ENCODE measurements at regions not wholly inside any gene's neighbourhood (a gene's known extent, or its start where the extent isn't known, plus 50 kb on each side); places are given as distances from the start of the nearest gene placed in this dataset.

- no peak for DNase-seq
- 41% methylated on average over 3 of the region's 3 CpGs for WGBS (ENCODE audit: insufficient coverage, low coverage, low lambda C conversion rate, missing lambda C conversion rate)
- no peak overlapping the region for H3K4me3 ChIP-seq
- H3K4me1 ChIP-seq: peaks cover 0 to 7% (median 0%) of the 10 kb centered on the region in 4 donors
- H3K9me3 ChIP-seq: no peaks in the 10 kb centered on the region
- H3K27me3 ChIP-seq: no peaks in the 10 kb centered on the region
- H3K36me3 ChIP-seq: no peaks in the 10 kb centered on the region
- no peak overlapping the region for H3K27ac ChIP-seq
- TF ChIP-seq, protein P1, sequence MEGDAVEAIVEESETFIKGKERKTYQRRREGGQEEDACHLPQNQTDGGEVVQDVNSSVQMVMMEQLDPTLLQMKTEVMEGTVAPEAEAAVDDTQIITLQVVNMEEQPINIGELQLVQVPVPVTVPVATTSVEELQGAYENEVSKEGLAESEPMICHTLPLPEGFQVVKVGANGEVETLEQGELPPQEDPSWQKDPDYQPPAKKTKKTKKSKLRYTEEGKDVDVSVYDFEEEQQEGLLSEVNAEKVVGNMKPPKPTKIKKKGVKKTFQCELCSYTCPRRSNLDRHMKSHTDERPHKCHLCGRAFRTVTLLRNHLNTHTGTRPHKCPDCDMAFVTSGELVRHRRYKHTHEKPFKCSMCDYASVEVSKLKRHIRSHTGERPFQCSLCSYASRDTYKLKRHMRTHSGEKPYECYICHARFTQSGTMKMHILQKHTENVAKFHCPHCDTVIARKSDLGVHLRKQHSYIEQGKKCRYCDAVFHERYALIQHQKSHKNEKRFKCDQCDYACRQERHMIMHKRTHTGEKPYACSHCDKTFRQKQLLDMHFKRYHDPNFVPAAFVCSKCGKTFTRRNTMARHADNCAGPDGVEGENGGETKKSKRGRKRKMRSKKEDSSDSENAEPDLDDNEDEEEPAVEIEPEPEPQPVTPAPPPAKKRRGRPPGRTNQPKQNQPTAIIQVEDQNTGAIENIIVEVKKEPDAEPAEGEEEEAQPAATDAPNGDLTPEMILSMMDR (IDR thresholded peaks at IDR 0.05): no peak
- TF ChIP-seq POLR2A (IDR thresholded peaks at IDR 0.05): no peak
- intact Hi-C loops (cut with DNase I): no loop called here
- ATAC-seq: no peak
Measured at GRCh38 chr5:152285764-152286163, 119.3 kb downstream of the NMUR2 start.

GRCh38 chr5:152282331-152282730, 122.7 kb downstream of the NMUR2 start:
- ATAC-seq: no peak
- Histone ChIP-seq H3K4me1 (no peaks in the 10 kb centered on the region), H3K27me3 (no peaks in the 10 kb centered on the region), H3K4me3 (no peak overlapping the region), H3K27ac (no peak overlapping the region), H3K36me3 (no peaks in the 10 kb centered on the region), H3K9me3 (no peaks in the 10 kb centered on the region)
- intact Hi-C loops (cut with DNase I): no loop called here
- TF ChIP-seq, protein P1 (IDR thresholded peaks at IDR 0.05): no peak
- no peak for TF ChIP-seq POLR2A (IDR thresholded peaks at IDR 0.05)
- 46% methylated on average over 1 of the region's 1 CpG for WGBS (ENCODE audit: insufficient coverage, low coverage, low lambda C conversion rate, missing lambda C conversion rate)
- DNase-seq: no peak

GRCh38 chr5:152277936-152278335, 127.1 kb downstream of the NMUR2 start:
- Histone ChIP-seq H3K36me3 (no peaks in the 10 kb centered on the region), H3K4me3 (no peak overlapping the region), H3K9me3 (no peaks in the 10 kb centered on the region), H3K27me3 (no peaks in the 10 kb centered on the region), H3K27ac (no peak overlapping the region), H3K4me1 (no peaks in the 10 kb centered on the region)
- no peak for ATAC-seq
- WGBS (ENCODE audit: insufficient coverage, low coverage, low lambda C conversion rate, missing lambda C conversion rate): 70% methylated on average over 2 of the region's 2 CpGs
- intact Hi-C loops (cut with DNase I): no loop called here
- no peak for TF ChIP-seq POLR2A (IDR thresholded peaks at IDR 0.05)
- TF ChIP-seq, protein P1 (IDR thresholded peaks at IDR 0.05): no peak
- DNase-seq: no peak

DNA sequence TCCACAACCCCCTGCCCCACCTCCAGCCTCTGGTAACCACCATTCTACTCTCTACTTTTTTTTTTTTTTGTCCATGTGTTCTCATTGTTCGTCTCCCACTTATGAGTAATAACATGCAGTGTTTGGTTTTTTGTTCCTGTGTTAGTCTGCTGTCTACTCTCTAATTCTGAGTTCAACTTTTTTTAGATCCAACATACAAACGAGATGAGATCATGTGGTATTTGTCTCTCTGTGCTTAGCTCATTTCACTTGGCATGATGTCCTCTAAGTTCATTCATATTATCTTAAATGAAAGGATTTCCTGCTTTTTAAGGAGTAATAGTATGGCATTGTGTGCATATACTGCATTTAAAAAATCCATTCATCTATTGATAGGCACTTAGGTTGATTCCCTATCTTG, 130.9 kb downstream of the NMUR2 start:
- intact Hi-C loops (cut with DNase I): no loop called here
- no peaks in the 10 kb centered on the region for H3K9me3 ChIP-seq
- H3K4me3 ChIP-seq: no peak overlapping the region

More for the DNA sequence above, 130.9 kb downstream of the NMUR2 start:
- no peaks in the 10 kb centered on the region for H3K36me3 ChIP-seq
- no peak for ATAC-seq
- no peak for DNase-seq
- H3K27me3 ChIP-seq: no peaks in the 10 kb centered on the region
- TF ChIP-seq, protein P1 (IDR thresholded peaks at IDR 0.05): no peak
- no peak for TF ChIP-seq POLR2A (IDR thresholded peaks at IDR 0.05)
- H3K4me1 ChIP-seq: no peaks in the 10 kb centered on the region
- WGBS (ENCODE audit: insufficient coverage, low coverage, low lambda C conversion rate, missing lambda C conversion rate): 19% methylated on average over 2 of the region's 2 CpGs
- H3K27ac ChIP-seq: no peak overlapping the region

Data from right lobe of liver (tissue), 6 donors.